GM19463 (cell line): ENCODE measurements at regions not wholly inside any gene's neighbourhood (a gene's known extent, or its start where the extent isn't known, plus 50 kb on each side); places are given as distances from the start of the nearest gene placed in this dataset.

Source experiments
- ATAC-seq: cut with Tn5 transposase; IDR thresholded peaks from one replicate; pipeline ENCODE4 v1.9.1; 2021; ENCODE audit warnings: mild to moderate bottlenecking, moderate library complexity; ENCODE audit not compliant: unreplicated experiment

DNA sequence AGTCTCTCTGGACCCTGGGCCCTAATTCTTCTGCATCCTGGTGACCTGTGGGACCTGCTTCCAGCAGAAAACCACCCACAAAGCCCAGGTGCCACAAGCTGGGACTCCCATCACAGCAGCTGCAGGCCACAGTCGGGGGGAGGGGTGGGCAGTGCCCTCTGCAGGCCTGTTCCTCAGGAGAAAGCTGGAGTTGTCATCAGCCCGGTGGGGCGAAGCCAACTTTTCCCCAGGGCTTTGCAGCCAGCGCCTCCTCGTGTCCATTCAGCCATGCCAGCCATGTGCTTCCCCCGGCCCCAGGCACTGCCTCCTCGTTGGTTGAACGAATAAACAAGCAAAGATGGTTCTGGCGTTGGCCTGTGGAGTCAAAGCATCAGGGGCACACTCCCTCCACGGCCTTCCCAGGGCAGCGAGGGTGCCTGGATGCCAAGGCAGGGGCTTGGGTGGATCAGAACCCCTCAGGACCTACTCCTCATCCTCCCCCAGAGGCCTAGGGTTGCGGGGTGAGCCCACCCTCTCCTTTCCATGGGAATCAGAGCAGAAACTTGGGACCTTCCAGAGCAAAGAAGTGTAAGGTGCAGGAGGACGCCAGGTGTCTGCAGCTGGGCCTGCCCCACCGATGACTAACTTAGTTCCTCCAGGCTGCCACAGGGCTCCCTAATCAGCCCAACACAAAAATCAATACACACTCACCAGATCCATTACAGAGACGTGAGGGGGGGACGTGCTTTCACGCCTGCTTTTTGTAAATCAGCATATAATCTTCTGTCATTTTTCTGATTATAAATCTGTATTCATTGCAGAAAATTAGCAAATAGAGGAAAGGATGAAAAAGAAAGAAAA, 75.7 kb upstream of the RAB6C start:
- no peak for ATAC-seq

DNA sequence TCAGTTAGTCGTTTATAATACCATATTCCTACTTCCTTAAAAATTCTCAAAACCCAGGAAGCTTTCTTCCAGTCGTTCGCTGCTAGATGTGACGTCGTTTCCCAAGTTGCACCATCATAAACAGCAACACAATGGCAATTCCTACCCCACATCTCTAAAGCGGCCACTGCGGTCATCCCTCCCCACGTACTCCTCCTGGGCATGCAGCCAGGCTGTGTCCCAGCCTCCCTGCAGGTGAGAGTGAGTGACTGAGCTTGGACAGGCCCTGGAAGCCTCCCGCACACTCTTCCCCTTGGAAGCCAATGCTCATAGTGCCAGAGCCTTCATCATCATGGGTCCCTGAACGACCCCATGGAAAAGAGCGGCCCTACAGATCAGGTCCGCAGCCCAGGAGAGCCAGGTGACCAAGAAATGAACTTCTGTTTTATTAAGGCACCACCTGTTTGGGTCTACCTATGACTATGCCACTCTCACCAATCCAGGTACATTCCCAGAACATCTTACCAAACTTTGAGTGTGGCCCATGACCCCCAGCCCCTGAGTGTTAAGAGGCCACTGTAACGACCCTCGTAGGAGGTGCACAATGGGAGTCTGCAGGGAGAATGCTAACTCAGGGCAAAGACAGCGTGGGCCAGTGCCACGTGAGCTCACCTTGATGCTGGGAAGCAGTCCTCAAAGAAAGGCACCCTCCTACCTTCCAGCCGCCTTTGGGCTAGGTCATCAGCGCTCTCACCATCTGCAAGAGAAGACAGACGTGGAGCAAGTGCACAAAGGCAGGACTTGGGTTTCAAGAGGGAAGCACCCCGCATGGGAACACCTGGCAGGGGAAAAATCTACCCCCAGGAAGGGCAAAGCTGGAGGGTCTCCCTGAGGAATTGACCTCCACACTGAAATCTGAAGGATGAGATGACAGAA, 74.7 kb upstream of the RAB6C start:
- no peak for ATAC-seq

DNA sequence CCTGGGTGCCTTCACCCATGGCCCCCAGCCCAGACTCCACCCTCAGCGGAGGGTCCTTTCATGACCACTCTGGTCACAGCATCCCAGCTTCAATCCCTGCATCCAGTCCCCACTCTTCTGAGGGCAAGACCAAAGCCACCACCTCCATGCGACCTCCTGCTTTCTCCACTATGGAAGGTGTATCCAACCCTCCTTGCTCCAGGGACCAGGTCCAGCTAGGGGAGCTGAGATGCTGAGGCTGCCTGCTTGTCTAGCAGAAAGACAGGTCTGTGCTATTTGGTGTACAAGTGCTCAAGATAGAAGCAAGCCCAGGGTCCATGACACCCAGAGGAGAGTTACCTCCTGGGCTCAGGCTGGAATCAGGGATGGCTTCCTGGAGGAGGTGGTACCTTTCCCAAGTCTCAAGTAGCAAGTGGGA, 73.8 kb upstream of the RAB6C start:
- ATAC-seq: no peak

DNA sequence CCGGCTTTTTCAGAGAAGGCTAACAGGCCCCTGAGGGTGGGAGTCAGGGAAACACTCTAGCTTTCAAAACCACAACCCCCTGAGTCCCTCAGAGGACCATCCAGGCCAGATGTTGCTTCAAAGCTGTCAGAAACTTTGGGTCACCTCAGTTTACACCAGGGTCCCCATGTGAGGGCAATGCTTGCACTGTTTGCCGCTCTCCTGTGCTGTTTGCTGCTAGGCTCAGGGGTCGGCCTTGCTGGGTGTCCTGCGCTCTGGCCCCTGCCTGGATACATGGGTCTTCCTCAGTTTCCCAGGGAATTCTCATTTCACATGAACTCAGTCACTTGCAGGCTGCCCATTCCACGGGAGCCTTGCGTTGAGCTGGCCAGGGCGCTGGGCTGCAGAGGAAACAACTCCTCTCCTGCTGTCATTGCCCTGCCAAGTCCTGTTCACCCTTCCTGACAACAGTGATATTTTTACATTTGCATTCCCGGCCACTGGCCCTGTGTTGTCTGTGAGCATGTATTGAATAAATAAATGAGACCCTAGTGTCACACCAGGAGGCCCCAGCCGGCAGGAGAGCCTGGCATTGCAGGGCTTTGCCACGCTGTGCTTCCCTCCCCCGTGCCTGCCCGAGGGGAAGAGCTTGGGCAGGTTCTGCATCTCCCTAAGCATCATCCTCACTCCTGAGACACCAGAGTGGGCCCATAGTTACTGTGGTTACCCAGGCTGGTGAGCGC, 73.2 kb upstream of the RAB6C start:
- ATAC-seq: no peak

DNA sequence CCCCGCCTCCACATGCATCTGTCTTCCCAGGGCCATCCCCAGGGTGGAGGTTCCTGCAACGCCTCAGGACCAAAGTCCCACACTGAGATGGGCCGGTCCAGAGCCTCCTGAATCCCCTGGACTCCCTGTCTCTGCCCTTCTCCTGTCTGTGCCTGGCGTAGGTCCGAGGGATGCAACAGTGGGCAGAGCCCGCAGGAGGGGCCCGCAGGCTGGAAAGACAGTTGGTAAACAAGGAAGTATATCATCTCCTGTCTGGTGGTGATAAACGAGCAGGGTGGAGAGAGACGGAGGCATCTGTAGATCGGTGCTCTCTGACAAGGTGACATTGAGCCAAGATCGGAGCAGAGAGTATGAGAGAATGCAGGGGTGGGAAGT, 72.6 kb upstream of the RAB6C start:
- no peak for ATAC-seq

- no peak for ATAC-seq
Measured at GRCh38 chr2:129907256-129907998, 72.0 kb upstream of the RAB6C start.

DNA sequence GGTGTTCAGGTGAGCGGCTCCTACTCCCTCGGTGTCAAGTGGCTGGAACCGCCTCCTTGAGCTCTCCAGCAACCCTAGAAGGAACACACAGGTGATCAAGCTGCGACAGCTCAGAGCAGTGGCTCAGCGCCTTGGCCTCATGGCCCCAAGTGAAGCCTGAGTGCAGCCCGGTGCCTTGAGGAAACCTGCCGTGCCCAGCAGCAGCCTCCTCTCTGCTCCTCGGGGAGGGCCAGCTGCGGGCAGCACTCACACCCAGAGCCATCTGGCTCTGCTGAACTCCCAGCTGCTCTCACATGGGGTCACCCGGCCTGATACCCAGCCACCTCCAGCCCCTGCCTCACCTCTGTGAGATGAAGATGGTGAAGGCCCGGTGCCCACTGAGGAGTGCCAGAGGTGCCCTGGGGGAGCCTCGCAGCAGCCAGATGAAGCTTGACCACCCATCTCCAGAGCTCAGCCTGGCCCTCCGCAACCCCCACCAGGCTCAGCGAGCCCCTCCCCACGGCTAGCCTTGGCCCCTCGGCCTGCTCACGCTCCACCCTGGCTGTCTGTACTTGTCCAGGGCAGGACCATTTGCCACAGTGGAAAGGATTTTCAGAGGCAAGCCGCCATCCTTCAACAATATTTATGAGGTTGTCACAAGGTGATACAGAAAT, 70.6 kb upstream of the RAB6C start:
- no peak for ATAC-seq

DNA sequence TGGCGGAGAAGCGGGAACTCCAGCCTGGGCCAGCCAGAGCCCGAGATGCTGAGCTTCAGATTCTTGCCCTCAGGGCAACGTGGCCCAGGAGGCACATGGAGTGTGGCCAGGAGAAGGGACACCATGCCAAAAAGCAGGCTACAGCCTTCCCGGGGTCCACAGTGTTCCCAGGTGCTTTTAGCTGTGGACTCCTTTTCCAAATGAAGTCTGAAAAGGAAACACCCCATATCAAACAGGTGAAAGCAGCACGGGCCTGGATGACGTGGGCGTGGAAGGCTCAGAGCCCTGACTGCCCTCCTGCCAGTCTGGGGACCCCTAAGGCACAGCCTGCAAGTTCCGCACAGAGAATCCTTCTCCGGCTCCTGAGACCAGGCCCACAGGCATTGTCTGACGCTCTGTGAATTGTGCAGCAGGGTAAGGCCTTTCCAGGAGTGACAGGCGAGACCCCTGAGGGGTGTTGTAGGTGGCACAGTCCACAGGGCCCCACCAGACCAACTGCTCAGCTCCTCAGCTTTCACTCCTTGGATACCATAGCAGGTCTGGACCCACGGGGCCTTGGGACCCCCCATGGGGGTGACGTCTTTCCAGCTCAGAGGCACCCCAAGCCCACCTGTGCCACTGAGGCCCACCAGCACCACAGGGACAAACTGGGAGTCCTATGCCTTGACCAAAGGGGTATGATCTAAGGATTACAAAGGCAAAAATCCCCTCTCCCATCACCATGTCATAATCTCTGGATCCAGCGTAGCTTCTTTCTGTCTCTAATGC, 69.6 kb upstream of the RAB6C start:
- ATAC-seq: no peak

GRCh38 chr2:129910446-129911362, 68.8 kb upstream of the RAB6C start:
- no peak for ATAC-seq

GRCh38 chr2:129911363-129912065, 68.0 kb upstream of the RAB6C start:
- ATAC-seq: no peak

DNA sequence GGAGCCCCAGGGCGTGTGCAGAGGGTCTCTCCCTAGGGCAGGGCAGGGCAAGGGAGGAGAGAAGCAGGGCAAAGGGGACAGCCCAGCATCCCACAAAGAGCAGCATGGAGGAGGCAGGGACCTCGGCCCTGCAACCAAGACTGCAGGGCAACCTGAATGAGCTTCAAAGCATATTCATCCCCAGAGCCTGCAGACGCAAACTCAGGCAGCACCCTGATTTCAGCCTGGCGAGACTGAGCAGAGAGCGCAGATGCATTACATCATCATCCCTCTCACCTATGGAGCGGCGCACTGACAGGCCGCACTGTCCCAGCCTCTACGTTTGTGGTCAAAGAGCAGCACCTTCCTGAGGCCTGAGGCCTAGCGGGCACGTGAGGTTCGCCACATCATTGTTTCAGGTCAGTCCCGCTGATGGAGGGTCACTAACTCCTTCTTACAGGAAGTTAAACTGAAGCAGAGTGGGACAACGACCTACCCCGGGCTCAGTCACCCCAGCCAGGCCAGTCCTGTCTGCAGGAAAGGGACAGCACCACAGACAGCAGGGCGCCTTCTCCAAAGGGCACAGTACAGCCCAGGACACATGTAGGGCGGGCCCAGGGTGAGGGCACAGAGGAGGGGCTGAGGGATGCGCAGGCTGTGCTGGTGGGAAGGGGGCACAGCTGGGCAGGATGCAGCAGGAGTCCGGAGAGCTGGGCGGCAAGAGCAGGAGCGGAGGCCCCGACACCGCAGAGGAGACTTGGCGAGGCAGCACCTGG, 67.2 kb upstream of the RAB6C start:
- no peak for ATAC-seq

DNA sequence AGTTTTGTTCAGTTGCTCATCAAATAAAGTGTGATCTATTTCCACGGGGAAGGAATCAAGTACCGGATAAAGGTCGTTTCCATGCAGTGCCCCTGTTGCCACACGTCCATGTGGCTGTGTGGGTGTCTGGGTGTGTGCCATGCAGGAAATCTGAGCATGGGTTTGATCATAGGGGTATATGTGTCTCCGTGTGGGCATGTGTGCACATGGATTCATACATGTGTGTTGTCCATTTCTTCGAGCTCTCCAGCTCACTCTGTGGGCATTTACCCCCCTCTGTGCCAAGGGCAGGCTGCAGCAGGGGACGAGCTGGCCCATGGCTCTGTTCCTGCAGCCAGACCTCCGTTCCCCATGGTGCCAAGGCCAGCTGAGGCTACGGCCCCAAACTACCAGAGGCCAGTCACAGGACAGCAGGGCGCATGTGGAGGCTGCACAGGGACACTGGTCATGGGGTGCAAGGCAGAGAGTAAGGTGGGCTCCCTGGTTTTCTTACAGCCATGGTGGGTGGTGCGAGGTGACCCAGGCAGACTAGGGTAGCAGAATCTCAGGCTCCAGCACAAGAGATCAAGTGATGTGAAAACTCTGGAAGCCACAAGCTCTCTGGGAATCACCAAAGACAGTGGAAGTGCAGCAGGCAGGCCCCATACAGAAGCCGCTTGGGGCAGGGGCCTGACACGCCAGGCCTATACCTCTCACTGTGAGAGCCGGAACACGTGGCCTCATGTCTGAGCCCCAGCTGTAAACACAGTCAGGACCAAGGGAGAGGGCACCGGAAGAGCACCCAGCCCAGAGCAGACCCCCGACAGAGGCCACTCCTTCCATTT, 66.4 kb upstream of the RAB6C start:
- ATAC-seq: no peak

DNA sequence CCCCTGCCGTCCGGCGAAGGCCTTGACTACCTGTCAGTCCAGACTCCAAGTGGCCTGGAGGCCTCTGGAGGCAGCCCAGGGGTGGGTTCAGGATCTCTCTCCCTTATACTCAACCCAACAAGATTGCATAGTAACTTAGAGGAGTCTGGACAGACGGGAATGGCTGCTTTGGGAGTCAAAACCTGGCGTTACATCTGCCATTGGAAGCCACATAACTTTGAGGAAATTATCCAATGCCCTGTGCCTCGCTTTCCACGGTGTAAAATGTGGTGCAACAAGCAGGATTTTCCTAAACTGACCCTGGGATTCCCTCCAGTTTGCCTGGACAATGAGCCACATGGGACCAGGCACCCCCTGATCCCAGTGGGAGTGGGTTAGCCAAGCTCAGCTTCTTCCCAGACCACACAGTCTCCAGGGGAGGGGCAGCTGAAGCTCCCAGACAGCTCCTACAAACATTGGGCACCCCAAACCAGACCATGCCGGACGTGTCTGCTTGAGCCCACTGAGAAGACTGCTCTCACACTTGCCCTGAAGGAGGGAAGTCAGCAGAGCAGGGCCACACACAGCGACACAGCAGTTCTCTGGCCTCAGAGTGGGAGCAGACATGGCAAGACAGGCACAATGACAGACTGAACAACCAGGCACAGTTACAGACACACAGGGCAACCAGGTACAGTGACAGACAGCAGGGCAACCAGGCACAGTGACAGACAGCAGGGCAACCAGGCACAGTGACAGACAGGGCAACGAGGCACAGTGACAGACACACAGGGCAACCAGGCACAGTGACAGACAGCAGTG, 65.6 kb upstream of the RAB6C start:
- no peak for ATAC-seq

- ATAC-seq: no peak
Measured at GRCh38 chr2:129914538-129915302, 64.7 kb upstream of the RAB6C start.
